GM18858 (cell line): ENCODE measurements at regions not wholly inside any gene's neighbourhood (a gene's known extent, or its start where the extent isn't known, plus 50 kb on each side); places are given as distances from the start of the nearest gene placed in this dataset.
"Not testable (repeated sequence)": the region's sequence is repeated elsewhere in the genome, so short reads cannot be mapped to it uniquely, and the experiment has no call there.

Experiments used
- ATAC-seq: cut with Tn5 transposase; IDR thresholded peaks from one replicate; pipeline ENCODE4 v1.9.1; 2021; ENCODE audit not compliant: unreplicated experiment

DNA sequence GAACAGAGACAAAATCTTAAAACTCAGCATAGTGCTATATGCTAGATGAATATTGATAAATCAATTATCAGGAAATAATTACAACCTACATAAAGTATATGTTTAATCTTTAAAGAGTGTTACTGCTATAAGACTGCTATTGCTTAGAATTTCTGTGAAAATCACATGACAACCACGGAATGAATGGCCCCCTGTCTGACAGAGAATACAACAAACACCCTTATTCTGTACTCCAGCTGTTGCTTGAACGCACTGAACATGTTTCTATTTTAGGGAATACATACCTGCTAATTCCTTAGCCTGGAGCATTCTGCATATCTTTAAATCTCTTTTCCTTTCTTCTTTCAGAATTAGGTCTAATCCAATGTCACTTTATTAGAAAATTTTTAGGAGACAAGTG is 452.4 kb upstream of the PHF14 start:
- ATAC-seq, result no peak

DNA sequence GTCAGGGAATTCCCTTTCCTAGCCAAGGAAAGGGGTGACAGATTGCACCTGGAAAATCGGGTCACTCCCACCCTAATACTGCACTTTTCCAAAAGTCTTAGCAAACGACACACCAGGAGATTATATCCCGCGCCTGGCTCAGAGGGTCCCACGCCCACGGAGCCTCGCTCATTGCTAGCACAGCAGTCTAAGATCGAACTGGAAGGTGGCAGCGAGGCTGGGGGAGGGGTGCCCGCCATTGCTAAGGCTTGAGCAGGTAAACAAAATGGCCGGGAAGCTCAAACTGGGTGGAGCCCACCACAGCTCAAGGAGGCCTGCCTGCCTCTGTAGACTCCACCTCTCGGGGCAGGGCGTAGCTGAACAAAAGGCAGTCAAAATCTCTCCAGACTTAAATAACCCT is 440.2 kb upstream of the PHF14 start:
- not testable (repeated sequence) for ATAC-seq

DNA sequence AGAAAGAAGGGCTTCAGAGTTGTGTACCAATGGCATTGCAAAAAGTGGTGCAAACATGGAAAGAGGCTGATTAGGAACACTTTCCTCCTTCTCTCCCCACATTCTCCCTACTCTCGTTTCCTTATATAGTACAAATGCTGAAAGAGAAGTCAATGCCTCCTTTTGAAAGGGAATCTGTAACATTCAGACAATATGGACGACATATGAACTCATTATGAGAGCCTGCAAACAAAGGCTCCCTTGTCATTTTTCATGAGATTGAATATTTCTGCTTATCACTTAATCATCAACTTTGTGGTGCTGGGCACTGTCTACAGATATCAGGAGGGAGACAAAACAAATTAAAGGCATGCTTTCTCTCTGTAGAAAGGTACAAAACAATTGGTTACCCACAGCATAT is 437.1 kb upstream of the PHF14 start:
- ATAC-seq, result no peak

- no peak for ATAC-seq
Measured at GRCh38 chr7:10537764-10538163, 435.9 kb upstream of the PHF14 start.

- no peak for ATAC-seq
Measured at GRCh38 chr7:10557375-10557774, 416.3 kb upstream of the PHF14 start.

DNA sequence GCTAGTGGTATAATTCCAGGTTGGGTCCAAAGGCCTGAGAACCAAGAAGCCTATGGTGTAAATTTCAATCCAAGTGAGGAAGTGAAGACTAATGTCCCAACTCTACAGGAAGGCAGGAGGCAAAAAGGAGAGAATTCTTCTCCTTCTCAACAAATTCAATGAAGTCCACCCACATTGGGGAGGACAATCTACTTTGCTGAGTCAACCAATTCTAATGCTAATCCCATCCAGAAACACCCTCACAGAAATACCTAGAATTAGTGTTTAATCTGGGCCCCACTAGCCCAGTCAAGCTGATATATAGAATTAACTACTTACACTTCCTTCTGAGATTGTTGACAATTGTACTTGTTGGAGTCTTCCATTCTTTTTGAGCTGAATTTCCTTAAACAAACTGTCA is 413.2 kb upstream of the PHF14 start:
- no peak for ATAC-seq

DNA sequence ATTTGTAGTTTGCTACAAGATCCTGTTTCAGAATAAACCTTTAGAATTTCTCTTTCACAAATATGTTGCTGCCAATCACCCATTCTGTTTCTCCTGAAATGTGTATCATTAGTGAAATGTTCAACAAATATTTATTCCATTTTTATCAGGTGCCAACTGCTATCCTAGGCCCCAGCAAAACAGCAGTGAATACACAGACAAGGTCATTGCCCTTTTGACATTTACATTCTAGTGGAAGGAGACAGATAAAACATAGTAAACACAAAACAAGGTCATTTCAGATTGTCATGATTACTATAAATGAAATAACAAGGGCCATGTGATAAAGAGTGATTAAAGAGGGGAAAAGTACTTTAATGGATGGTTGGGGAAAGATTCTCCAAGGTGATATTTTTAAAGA is 404.8 kb upstream of the PHF14 start:
- ATAC-seq, result no peak

GRCh38 chr7:10571759-10572158 is 401.9 kb upstream of the PHF14 start:
- ATAC-seq, result no peak

DNA sequence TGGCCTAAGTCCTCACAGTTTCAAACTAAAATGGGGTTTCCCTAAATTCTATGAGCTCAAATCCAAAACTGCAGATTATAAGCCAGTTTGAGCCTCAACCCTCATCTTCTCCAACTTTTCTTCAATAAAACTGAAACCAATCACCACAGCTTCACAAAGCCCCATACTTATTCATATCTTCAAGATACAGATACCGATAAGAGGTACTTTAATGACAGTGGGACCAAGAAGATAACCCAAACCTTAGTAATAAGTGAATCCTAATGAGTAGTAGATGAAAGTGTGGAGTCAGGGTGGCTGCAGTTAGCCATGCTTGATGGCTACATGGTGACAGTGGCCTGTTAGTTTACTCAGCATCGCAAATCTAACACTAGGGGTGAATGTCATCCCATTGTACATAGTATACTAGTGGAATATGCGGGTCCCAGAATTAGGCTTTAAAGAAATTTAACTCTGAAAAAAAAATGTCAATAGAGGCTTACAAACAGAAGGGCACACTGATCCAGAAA is 395.8 kb upstream of the PHF14 start:
- no peak for ATAC-seq

GRCh38 chr7:10579561-10579960 is 394.1 kb upstream of the PHF14 start:
- no peak for ATAC-seq

GRCh38 chr7:10584886-10585285 is 388.8 kb upstream of the PHF14 start:
- no peak for ATAC-seq

DNA sequence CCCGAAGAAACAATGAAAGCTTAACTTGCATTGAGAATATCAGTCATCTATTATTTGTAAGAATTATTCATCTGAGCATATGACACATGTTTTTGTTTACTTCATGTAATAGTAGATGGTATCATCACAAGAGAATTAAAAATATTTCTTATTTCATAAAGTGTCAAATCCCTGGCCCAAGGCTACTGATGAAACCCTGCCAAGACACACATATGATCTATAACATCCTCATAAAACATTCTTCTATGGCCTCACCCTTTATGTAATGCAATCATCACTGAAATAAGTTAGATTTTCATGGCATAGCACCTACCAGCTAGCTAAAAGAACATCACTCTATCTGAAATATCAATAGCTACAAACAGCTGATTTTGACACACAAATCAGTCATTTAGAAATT is 385.6 kb upstream of the PHF14 start:
- no peak for ATAC-seq

DNA sequence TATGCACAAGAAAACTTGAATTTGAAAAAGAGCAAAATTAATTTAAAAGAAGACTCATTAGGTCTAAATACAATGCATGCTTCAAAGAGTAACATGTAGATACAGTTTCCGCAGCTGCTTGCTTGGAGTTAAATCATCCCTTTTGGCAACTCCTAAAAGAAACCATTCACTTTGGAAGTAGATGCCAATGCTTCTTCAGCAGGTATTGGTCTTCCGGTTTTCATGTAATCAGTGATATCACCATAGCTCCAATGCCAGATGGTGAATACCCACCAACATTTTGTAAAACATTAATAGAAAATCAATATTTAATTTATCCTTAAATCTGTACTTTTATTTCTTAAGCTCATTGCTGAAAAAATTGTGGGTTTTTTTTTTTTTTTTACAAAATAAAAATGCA is 381.1 kb upstream of the PHF14 start:
- no peak for ATAC-seq

GRCh38 chr7:10593080-10593479 is 380.6 kb upstream of the PHF14 start:
- no peak for ATAC-seq

DNA sequence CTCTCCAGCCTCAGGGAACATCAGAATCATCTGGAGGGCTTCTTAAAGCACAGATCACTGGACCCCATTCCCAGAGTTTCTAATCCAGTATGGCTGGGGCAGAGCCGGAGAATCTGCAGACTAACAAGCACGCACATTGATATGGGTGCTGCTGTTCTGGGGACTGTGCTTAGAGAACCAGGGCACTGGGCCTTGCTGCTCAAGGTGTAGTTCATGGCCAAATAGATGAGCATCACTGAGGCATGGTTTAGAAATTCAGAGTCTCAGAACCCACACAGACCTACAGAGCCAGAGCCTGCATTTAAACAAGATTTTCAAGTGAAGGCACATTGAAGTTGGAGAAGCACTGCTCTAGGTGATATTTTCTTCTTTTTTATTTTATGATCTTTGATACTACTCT is 376.8 kb upstream of the PHF14 start:
- no peak for ATAC-seq

GRCh38 chr7:10604128-10604527 is 369.5 kb upstream of the PHF14 start:
- ATAC-seq, result no peak

DNA sequence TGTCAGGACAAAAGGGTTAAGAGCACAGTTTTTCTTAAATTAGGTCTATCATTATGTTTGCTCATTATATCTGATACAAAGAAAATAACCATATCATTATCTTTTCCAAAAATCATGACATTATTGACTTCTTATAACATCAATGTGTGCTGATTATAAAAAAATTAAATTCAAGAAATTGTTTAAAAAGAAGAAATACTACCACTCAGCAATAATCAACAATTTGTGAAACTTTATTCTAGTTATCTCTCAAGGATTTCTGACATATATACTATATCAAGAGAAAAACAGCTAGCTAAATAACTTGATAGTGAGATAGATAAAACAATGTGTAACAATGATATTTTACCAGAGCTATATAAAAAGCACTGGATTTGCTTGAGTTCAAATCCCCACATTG is 360.7 kb upstream of the PHF14 start:
- ATAC-seq, result no peak

GRCh38 chr7:10618953-10619352 is 354.7 kb upstream of the PHF14 start:
- no peak for ATAC-seq

DNA sequence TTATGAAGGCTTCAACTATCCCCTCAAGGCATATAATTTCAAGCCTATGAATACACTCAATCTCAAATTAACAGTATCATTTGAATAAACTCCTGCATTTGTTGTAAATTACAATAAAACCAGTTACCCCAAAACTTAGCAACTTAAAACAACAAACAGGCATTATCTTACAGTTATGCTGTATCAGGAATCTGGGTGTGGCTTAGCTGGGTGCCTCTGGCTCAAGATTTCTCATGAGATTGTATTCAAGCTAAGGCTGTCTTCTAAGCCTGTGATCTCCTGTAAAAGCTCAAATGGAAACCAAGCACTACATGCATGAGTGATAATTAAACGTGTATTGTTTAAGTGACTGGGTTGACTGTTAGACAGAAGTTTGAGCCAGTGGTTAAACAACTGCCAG is 341.0 kb upstream of the PHF14 start:
- ATAC-seq, result no peak

DNA sequence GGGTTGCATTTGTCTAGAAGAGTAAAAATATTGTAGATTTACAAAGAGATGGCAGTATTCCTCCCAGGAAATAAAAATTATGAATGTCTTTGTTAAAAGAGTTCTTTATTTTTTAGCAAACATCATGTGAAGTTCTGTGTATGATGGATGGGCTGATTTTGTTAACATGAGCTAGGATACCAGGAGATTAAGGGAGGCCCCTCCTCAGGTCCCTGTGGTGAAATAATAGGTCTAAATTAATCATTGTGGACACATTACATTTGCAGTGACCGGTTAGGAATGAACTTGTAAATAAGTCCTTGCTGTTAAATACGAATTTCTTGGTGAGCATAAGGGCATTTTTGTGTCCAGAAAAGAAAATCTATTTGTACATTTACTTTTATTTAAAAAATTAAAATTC is 339.4 kb upstream of the PHF14 start:
- ATAC-seq, result no peak

DNA sequence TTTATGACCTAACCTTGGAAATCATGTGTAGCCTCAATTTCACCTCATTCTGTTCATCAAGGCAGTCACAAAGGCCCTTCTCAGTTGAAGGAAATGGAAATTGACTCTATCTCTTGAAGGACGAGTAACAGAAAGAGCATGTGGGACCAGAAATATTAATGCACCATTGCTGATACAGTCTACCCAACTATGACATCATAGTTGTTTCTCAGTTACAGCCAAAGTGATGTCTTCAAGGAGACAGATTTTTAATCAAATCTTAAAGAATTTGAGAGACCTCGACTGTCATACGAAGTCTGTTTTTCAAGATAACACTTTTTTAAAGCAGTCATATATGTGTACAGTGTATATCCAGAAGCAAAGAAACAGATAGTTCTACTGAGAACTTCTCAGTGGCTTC is 335.7 kb upstream of the PHF14 start:
- no peak for ATAC-seq

DNA sequence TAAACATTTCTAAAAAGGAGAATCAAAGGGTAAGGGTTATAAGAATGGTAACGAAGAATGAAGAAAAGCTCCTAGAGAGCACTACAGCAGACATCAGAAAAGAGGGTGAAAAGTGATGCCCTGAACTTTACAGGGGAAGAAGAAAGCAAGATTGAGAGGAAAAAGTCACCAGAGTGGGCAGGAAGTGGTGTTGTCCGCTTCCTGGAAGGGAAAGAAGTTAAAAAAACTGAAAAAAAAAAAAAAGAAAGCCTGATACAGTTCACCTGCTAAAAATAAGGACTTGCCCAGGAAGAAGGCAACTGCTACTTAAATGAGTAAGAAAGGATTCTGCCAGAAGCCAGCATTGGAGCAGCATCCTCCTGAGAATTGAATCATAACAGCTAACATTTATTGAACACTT is 330.1 kb upstream of the PHF14 start:
- ATAC-seq, result no peak

GRCh38 chr7:10644849-10645248 is 328.8 kb upstream of the PHF14 start:
- no peak for ATAC-seq

DNA sequence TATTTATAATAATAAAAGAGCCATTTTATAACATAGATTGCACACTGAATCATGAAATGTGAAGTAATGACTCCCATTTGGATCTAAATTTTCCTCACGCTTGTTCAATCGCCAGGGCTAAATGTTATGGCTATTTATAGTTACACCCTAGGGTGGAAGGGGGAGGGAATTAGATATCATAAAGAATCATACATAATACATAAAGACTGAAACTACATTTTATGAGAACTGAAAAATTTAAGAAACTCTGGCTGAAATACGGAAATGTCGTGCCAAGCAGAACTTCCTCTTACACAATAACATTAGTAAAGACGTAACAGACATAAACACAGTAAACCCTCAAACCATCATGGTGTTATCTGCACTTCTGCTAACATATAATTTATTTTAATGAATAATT is 327.5 kb upstream of the PHF14 start:
- ATAC-seq, result no peak
